Natural killer cell (primary cell): ENCODE measurements at regions not wholly inside any gene's neighbourhood (a gene's known extent, or its start where the extent isn't known, plus 50 kb on each side); places are given as distances from the start of the nearest gene placed in this dataset.

ENCODE experiments used
- ATAC-seq, 3 donors: fragments of 150-1000 bp in 2 of 3; fragments of 200-7000 bp in 1 of 3; cut with Tn5 transposase; 1 replicate in 1 of 3; 2 replicates in 2 of 3; pipeline ENCODE4 v1.10.0; 2021; ENCODE audit warnings: mild to moderate bottlenecking in 2 of 3, moderate library complexity in 2 of 3
- DNase-seq, 2 donors: peaks; one replicate each; pipeline versions ENCODE4 v3.0.0 to v3.0.0-alpha.2; 2013 to 2021; ENCODE audit warnings: mixed read lengths in 1 of 2
- H3K27ac ChIP-seq: one replicate; pipeline ENCODE4 v1.5.1; 2013; ENCODE audit warnings: mild to moderate bottlenecking, low read length
- H3K27me3 ChIP-seq: one replicate; pipeline ENCODE4 v1.6.1; 2013; ENCODE audit warnings: low read length; ENCODE audit not compliant: control insufficient read depth, insufficient read depth
- H3K36me3 ChIP-seq: one replicate; pipeline ENCODE4 v1.6.1; 2013; ENCODE audit warnings: low read length; ENCODE audit not compliant: control insufficient read depth, insufficient read depth
- H3K4me1 ChIP-seq: one replicate; pipeline ENCODE4 v1.6.1; 2013; ENCODE audit warnings: low read length; ENCODE audit not compliant: control insufficient read depth, insufficient read depth
- H3K4me3 ChIP-seq: one replicate; pipeline ENCODE4 v1.5.1; 2013; ENCODE audit warnings: low read length
- H3K9me3 ChIP-seq: one replicate; pipeline ENCODE4 v1.6.1; 2013; ENCODE audit warnings: low read length; ENCODE audit not compliant: control insufficient read depth, insufficient read depth
- H3K27ac Mint-ChIP-seq, 2 donors: one replicate each; pipeline ENCODE4 v1.8.0; 2022; ENCODE audit warnings: mild to moderate bottlenecking in 2 of 2, mixed read lengths in 2 of 2, moderate library complexity in 1 of 2
- H3K27me3 Mint-ChIP-seq, 2 donors: one replicate each; pipeline ENCODE4 v1.8.0; 2022; ENCODE audit warnings: low read depth in 2 of 2, mixed read lengths in 2 of 2
- H3K36me3 Mint-ChIP-seq: one replicate; pipeline ENCODE4 v1.8.0; 2022; ENCODE audit warnings: mixed read lengths
- H3K4me1 Mint-ChIP-seq, 2 donors: one replicate each; pipeline ENCODE4 v1.8.0; 2022; ENCODE audit warnings: mixed read lengths in 2 of 2
- H3K4me3 Mint-ChIP-seq: one replicate; pipeline ENCODE4 v1.8.0; 2022; ENCODE audit warnings: mild to moderate bottlenecking, moderate library complexity, mixed read lengths
- H3K9me3 Mint-ChIP-seq, 2 donors: one replicate each; pipeline ENCODE4 v1.8.0; 2022; ENCODE audit warnings: mixed read lengths in 2 of 2
- CTCF ChIP-seq: fragments of 200-600 bp; IDR thresholded peaks from one replicate; pipeline ENCODE4 v1.8.0; 2022; ENCODE audit warnings: antibody characterized with exemption
- WGBS: methylation state at CpG from one replicate; pipeline ENCODE4 v1.1.7; 2013; ENCODE audit warnings: missing lambda C conversion rate; ENCODE audit not compliant: insufficient coverage; 5-methylcytosine and 5-hydroxymethylcytosine counted together
- intact Hi-C: fragments of 100-400 bp; cut with micrococcal nuclease; formaldehyde crosslinking; loops from one replicate; pipeline ENCODE4 v1.14.2; 2022

- Histone ChIP-seq H3K4me3 (no peak overlapping the region), H3K4me1 (no peaks in the 10 kb centered on the region), H3K27ac (no peak overlapping the region), H3K27me3 (no peaks in the 10 kb centered on the region), H3K9me3 (no peaks in the 10 kb centered on the region), H3K36me3 (no peaks in the 10 kb centered on the region)
- intact Hi-C loops, result no loop called here
- DNase-seq (no peak), ATAC-seq (no peak)
- H3K4me3 Mint-ChIP-seq, result no peak overlapping the region
- 71% methylated on average over 10 of the region's 10 CpGs for WGBS
- no peaks in the 10 kb centered on the region for H3K4me1 Mint-ChIP-seq
- peaks cover 0 to 6% of the 10 kb centered on the region in 2 donors for H3K27me3 Mint-ChIP-seq
- TF ChIP-seq CTCF, result no peak
- no peaks in the 10 kb centered on the region for H3K36me3 Mint-ChIP-seq
- H3K27ac Mint-ChIP-seq, result no peak overlapping the region
- H3K9me3 Mint-ChIP-seq, result peaks cover 0 to 5% of the 10 kb centered on the region in 2 donors
Observed at GRCh38 chr10:121112579-121113384, 261.6 kb downstream of the WDR11 start.

- Mint-ChIP-seq H3K27ac (no peak overlapping the region), H3K4me3 (no peak overlapping the region), H3K27me3 (peaks cover 0 to 6% of the 10 kb centered on the region in 2 donors), H3K4me1 (no peaks in the 10 kb centered on the region), H3K36me3 (no peaks in the 10 kb centered on the region), H3K9me3 (peaks cover 0 to 5% of the 10 kb centered on the region in 2 donors)
- H3K27me3 ChIP-seq, result no peaks in the 10 kb centered on the region
- H3K4me3 ChIP-seq, result no peak overlapping the region
- H3K9me3 ChIP-seq, result no peaks in the 10 kb centered on the region
- no peaks in the 10 kb centered on the region for H3K36me3 ChIP-seq
- H3K4me1 ChIP-seq, result no peaks in the 10 kb centered on the region
- no peak overlapping the region for H3K27ac ChIP-seq
- ATAC-seq, result no peak
- intact Hi-C loops, result no loop called here
- TF ChIP-seq CTCF, result no peak
- no peak for DNase-seq
Observed at GRCh38 chr10:121113385-121113696, 262.2 kb downstream of the WDR11 start.

GRCh38 chr10:121113911-121114310 lies 262.7 kb downstream of the WDR11 start:
- Histone ChIP-seq H3K4me3 (no peak overlapping the region), H3K9me3 (no peaks in the 10 kb centered on the region), H3K27ac (no peak overlapping the region), H3K4me1 (no peaks in the 10 kb centered on the region), H3K36me3 (no peaks in the 10 kb centered on the region), H3K27me3 (no peaks in the 10 kb centered on the region)
- no peaks in the 10 kb centered on the region for H3K36me3 Mint-ChIP-seq
- intact Hi-C loops, result no loop called here
- H3K27me3 Mint-ChIP-seq, result peaks cover 0 to 3% of the 10 kb centered on the region in 2 donors
- ATAC-seq (no peak), DNase-seq (no peak)
- H3K4me3 Mint-ChIP-seq, result no peak overlapping the region
- H3K27ac Mint-ChIP-seq, result no peak overlapping the region
- no peak for TF ChIP-seq CTCF
- peaks cover 0 to 5% of the 10 kb centered on the region in 2 donors for H3K9me3 Mint-ChIP-seq
- WGBS, result 90% methylated on average over 3 of the region's 3 CpGs
- H3K4me1 Mint-ChIP-seq, result no peaks in the 10 kb centered on the region

GRCh38 chr10:121115154-121115553 lies 264.0 kb downstream of the WDR11 start:
- Histone ChIP-seq H3K27ac (no peak overlapping the region), H3K27me3 (no peaks in the 10 kb centered on the region), H3K9me3 (no peaks in the 10 kb centered on the region), H3K36me3 (no peaks in the 10 kb centered on the region), H3K4me1 (no peaks in the 10 kb centered on the region), H3K4me3 (no peak overlapping the region)
- 100% methylated on average over 1 of the region's 1 CpG for WGBS
- TF ChIP-seq CTCF, result no peak
- H3K9me3 Mint-ChIP-seq, result peaks cover 0 to 5% of the 10 kb centered on the region in 2 donors
- ATAC-seq, result no peak
- H3K27ac Mint-ChIP-seq, result no peak overlapping the region
- H3K27me3 Mint-ChIP-seq, result peaks cover 0 to 6% of the 10 kb centered on the region in 2 donors
- DNase-seq, result no peak
- no peaks in the 10 kb centered on the region for H3K36me3 Mint-ChIP-seq
- H3K4me1 Mint-ChIP-seq, result no peaks in the 10 kb centered on the region
- H3K4me3 Mint-ChIP-seq, result no peak overlapping the region
- intact Hi-C loops, result no loop called here
